ENCODE measurements at regions not wholly inside any gene's neighbourhood (a gene's known extent, or its start where the extent isn't known, plus 50 kb on each side); places are given as distances from the start of the nearest gene placed in this dataset.

DNA sequence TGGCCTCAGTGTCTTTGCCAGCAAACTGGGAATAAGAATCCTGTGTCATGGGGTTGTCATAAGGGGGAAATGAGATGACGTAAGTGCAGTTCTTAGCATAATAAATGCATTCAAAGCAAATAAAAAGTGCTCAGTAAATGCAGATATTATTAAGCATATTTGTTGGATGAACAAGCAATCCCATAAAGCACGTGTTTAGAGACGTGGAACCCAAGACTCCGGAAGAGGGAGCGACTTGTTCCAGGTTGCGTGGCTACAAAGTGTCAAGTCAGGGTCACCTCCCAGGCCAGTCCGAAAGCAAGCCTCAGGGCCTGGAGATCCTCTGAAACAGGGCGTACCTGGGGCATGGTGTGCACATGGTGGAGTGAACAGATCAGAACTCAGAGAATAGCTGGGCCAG, 58.0 kb upstream of the LAPTM5 start:
- Histone ChIP-seq H3K36me3 (no peaks in the 10 kb centered on the region), H3K4me1 (peaks cover 4 to 10% of the 10 kb centered on the region in 2 donors), H3K27me3 (no peaks in the 10 kb centered on the region), H3K4me3 (replicated peaks in 1 of 3) (no peak overlapping the region), H3K27ac (no peak overlapping the region), H3K9me3 (no peaks in the 10 kb centered on the region)
- DNase-seq, result no peak
- 92 to 96% methylated on average over 8 of the region's 8 CpGs for WGBS, 2 donors
- no peak for TF ChIP-seq POLR2A (IDR thresholded peaks at IDR 0.05)
- TF ChIP-seq, protein P1, sequence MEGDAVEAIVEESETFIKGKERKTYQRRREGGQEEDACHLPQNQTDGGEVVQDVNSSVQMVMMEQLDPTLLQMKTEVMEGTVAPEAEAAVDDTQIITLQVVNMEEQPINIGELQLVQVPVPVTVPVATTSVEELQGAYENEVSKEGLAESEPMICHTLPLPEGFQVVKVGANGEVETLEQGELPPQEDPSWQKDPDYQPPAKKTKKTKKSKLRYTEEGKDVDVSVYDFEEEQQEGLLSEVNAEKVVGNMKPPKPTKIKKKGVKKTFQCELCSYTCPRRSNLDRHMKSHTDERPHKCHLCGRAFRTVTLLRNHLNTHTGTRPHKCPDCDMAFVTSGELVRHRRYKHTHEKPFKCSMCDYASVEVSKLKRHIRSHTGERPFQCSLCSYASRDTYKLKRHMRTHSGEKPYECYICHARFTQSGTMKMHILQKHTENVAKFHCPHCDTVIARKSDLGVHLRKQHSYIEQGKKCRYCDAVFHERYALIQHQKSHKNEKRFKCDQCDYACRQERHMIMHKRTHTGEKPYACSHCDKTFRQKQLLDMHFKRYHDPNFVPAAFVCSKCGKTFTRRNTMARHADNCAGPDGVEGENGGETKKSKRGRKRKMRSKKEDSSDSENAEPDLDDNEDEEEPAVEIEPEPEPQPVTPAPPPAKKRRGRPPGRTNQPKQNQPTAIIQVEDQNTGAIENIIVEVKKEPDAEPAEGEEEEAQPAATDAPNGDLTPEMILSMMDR (IDR thresholded peaks at IDR 0.05), result no peak
- intact Hi-C loops (cut with DNase I), result no loop called here

- Histone ChIP-seq H3K4me1 (peaks cover 4 to 17% of the 10 kb centered on the region in 2 donors), H3K36me3 (no peaks in the 10 kb centered on the region), H3K4me3 (replicated peaks in 1 of 3) (no peak overlapping the region), H3K27ac (no peak overlapping the region), H3K9me3 (no peaks in the 10 kb centered on the region), H3K27me3 (no peaks in the 10 kb centered on the region)
- no peak for DNase-seq
- intact Hi-C loops (cut with DNase I), result no loop called here
- no peak for TF ChIP-seq POLR2A (IDR thresholded peaks at IDR 0.05)
- TF ChIP-seq, protein P1 (IDR thresholded peaks at IDR 0.05), result no peak
Measured at GRCh38 chr1:30814292-30814691, 56.7 kb upstream of the LAPTM5 start.

DNA sequence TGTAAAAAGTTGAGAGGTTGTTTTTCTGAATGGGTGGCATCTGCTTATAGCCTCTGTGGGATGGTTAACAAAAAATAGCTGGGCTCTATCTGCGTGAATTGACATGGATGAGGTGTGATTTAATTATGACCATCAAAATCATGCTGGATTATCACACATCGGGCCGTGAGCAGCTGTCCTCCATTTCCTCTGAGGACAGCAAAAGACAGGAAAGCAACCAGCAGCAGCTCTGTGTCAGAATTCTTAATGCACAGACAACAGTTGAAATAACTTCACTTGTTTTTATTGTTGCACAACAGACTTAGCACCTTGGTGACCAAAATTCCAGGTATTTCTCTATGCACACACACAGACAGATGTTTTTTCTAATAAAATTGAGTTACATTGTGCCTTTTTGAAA, 54.5 kb upstream of the LAPTM5 start:
- Histone ChIP-seq H3K36me3 (no peaks in the 10 kb centered on the region), H3K27ac (no peak overlapping the region), H3K27me3 (no peaks in the 10 kb centered on the region), H3K4me1 (peaks cover 11 to 28% of the 10 kb centered on the region in 2 donors), H3K4me3 (replicated peaks in 1 of 3) (no peak overlapping the region), H3K9me3 (no peaks in the 10 kb centered on the region)
- intact Hi-C loops (cut with DNase I), result no loop called here
- DNase-seq, result no peak
- no peak for TF ChIP-seq POLR2A (IDR thresholded peaks at IDR 0.05)
- TF ChIP-seq, protein P1 (IDR thresholded peaks at IDR 0.05), result no peak
- WGBS, 2 donors, result 79 to 82% methylated on average over 3 of the region's 3 CpGs

GRCh38 chr1:30811187-30811586, 53.6 kb upstream of the LAPTM5 start:
- Histone ChIP-seq H3K4me3 (replicated peaks in 1 of 3) (no peak overlapping the region), H3K36me3 (no peaks in the 10 kb centered on the region), H3K27ac (no peak overlapping the region), H3K9me3 (no peaks in the 10 kb centered on the region), H3K4me1 (peaks cover 7 to 25% of the 10 kb centered on the region in 2 donors), H3K27me3 (no peaks in the 10 kb centered on the region)
- TF ChIP-seq POLR2A (IDR thresholded peaks at IDR 0.05), result no peak
- TF ChIP-seq, protein P1 (IDR thresholded peaks at IDR 0.05), result no peak
- DNase-seq, result no peak
- intact Hi-C loops (cut with DNase I), result no loop called here

GRCh38 chr1:30810416-30811080, 53.0 kb upstream of the LAPTM5 start:
- TF ChIP-seq, protein P1 (IDR thresholded peaks at IDR 0.05), result no peak
- no peak for TF ChIP-seq POLR2A (IDR thresholded peaks at IDR 0.05)
- intact Hi-C loops (cut with DNase I), result no loop called here
- H3K27me3 ChIP-seq, result no peaks in the 10 kb centered on the region
- H3K4me1 ChIP-seq, result peaks cover 7 to 23% of the 10 kb centered on the region in 2 donors
- no peaks in the 10 kb centered on the region for H3K36me3 ChIP-seq
- no peak overlapping the region for H3K4me3 ChIP-seq (replicated peaks in 1 of 3)
- no peaks in the 10 kb centered on the region for H3K9me3 ChIP-seq
- DNase-seq, result no peak
- WGBS, 2 donors, result 88% methylated on average over 12 of the region's 12 CpGs
- no peak overlapping the region for H3K27ac ChIP-seq
